HepG2 (cell line): ENCODE measurements at regions not wholly inside any gene's neighbourhood (a gene's known extent, or its start where the extent isn't known, plus 50 kb on each side); places are given as distances from the start of the nearest gene placed in this dataset.

Experiments
- ZNF260 ChIP-seq: sonication (generic); formaldehyde crosslinking; IDR thresholded peaks from 2 replicates; pipeline ENCODE4 v1.4.0; 2020; ENCODE audit warnings: missing genetic modification reagents, low read depth, mild to moderate bottlenecking, borderline replicate concordance
- ZNF660 ChIP-seq: sonication (generic); formaldehyde crosslinking; IDR thresholded peaks from 2 replicates; pipeline ENCODE4 v1.5.1; 2020; ENCODE audit warnings: mild to moderate bottlenecking, low read depth, missing genetic modification reagents, borderline replicate concordance
- TF ChIP-seq, protein P1 (sequence below): sonication (generic); formaldehyde crosslinking; IDR thresholded peaks from 2 replicates; pipeline ENCODE4 v1.4.0; 2020; ENCODE audit warnings: missing genetic modification reagents
- TF ChIP-seq, protein P2 (sequence below): sonication (generic); formaldehyde crosslinking; IDR thresholded peaks from 2 replicates; pipeline ENCODE4 v1.4.0; 2020; ENCODE audit warnings: missing genetic modification reagents

DNA sequence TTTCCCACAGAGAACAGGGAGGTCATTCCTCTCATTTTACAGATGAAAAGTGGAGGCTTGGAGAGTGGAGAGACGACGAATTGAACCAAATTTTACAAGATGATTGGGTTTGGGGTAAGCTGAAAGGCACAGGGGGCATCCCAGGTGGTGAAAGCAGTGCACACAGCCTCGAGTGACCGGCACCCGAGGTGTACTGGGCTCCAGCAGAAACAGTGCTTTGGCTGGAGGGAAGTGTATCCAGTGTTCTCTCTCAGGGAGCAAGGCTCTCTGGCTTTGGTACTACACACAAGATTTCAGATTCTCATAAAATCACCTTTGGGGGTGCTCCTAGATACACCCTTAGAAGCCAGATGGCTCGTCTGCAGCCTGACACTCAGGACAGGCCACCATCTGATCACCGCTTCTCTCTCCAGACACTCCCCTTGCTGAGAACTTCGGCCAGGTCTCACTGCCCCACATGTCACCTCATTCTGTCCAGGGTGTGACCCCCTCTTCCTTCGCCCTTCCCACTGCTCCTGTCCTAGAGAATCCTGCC lies 339.6 kb downstream of the CYRIA start (continued):
- TF ChIP-seq, protein P1, sequence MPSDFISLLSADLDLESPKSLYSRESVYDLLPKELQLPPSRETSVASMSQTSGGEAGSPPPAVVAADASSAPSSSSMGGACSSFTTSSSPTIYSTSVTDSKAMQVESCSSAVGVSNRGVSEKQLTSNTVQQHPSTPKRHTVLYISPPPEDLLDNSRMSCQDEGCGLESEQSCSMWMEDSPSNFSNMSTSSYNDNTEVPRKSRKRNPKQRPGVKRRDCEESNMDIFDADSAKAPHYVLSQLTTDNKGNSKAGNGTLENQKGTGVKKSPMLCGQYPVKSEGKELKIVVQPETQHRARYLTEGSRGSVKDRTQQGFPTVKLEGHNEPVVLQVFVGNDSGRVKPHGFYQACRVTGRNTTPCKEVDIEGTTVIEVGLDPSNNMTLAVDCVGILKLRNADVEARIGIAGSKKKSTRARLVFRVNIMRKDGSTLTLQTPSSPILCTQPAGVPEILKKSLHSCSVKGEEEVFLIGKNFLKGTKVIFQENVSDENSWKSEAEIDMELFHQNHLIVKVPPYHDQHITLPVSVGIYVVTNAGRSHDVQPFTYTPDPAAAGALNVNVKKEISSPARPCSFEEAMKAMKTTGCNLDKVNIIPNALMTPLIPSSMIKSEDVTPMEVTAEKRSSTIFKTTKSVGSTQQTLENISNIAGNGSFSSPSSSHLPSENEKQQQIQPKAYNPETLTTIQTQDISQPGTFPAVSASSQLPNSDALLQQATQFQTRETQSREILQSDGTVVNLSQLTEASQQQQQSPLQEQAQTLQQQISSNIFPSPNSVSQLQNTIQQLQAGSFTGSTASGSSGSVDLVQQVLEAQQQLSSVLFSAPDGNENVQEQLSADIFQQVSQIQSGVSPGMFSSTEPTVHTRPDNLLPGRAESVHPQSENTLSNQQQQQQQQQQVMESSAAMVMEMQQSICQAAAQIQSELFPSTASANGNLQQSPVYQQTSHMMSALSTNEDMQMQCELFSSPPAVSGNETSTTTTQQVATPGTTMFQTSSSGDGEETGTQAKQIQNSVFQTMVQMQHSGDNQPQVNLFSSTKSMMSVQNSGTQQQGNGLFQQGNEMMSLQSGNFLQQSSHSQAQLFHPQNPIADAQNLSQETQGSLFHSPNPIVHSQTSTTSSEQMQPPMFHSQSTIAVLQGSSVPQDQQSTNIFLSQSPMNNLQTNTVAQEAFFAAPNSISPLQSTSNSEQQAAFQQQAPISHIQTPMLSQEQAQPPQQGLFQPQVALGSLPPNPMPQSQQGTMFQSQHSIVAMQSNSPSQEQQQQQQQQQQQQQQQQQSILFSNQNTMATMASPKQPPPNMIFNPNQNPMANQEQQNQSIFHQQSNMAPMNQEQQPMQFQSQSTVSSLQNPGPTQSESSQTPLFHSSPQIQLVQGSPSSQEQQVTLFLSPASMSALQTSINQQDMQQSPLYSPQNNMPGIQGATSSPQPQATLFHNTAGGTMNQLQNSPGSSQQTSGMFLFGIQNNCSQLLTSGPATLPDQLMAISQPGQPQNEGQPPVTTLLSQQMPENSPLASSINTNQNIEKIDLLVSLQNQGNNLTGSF (CRISPR knock-in tag), result no peak
- TF ChIP-seq ZNF260 (CRISPR knock-in tag) (no peak), ZNF660 (CRISPR knock-in tag) (no peak)
- TF ChIP-seq, protein P2, sequence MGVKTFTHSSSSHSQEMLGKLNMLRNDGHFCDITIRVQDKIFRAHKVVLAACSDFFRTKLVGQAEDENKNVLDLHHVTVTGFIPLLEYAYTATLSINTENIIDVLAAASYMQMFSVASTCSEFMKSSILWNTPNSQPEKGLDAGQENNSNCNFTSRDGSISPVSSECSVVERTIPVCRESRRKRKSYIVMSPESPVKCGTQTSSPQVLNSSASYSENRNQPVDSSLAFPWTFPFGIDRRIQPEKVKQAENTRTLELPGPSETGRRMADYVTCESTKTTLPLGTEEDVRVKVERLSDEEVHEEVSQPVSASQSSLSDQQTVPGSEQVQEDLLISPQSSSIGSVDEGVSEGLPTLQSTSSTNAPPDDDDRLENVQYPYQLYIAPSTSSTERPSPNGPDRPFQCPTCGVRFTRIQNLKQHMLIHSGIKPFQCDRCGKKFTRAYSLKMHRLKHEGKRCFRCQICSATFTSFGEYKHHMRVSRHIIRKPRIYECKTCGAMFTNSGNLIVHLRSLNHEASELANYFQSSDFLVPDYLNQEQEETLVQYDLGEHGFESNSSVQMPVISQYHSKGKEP (CRISPR knock-in tag), result no peak
- TF ChIP-seq, all 625 proteins: peak for 0
